Endothelial cell of umbilical vein (primary cell): ENCODE measurements at regions not wholly inside any gene's neighbourhood (a gene's known extent, or its start where the extent isn't known, plus 50 kb on each side); places are given as distances from the start of the nearest gene placed in this dataset.

ENCODE experiments used
- BruUV-seq: library from RNA; stranded (reverse); fragments of 400-500 nt; replicated peaks from 2 replicates; lab custom pipeline; 2021; lab: Mats Ljungman, UMichigan
- CTCF ChIA-PET: fragments of 300-600, 350-600 bp; sonication (Branson Sonifier 250); formaldehyde crosslinking; loops from one replicate; lab custom pipeline; 2021; ENCODE audit warnings: antibody characterized with exemption, inconsistent platforms; lab: Charles Lee
- POLR2A ChIA-PET: fragments of 300-600, 350-600 bp; sonication (Branson Sonifier 250); formaldehyde crosslinking; loops from one replicate; lab custom pipeline; 2021; ENCODE audit warnings: antibody characterized with exemption, inconsistent platforms; lab: Charles Lee
- DNase-seq: peaks from one replicate; pipeline ENCODE4 v3.0.0-alpha.2; 2011; ENCODE audit warnings: low read depth, low spot score
- FAIRE-seq: peaks from 2 replicates; lab custom pipeline; 2011; peaks lifted over from hg19 to GRCh38; lab: Jason Lieb, UNC
- H2AFZ ChIP-seq: 2 replicates; pipeline ENCODE4 v1.6.0; 2012; ENCODE audit warnings: low read depth, low read length, control low read depth, inconsistent platforms
- H3K27ac ChIP-seq: 2 replicates; pipeline ENCODE4 v1.5.1; 2011; ENCODE audit warnings: low read depth, mild to moderate bottlenecking, control low read depth, low read length, moderate library complexity; ENCODE audit not compliant: insufficient read depth
- H3K27me3 ChIP-seq, 2 experiments: 2 replicates each; pipeline versions ENCODE4 v1.6.0 to v1.6.1; 2011; ENCODE audit warnings: low read length in 2 of 2, mixed read lengths in 1 of 2; ENCODE audit not compliant: control insufficient read depth in 2 of 2, insufficient read depth in 2 of 2
- H3K36me3 ChIP-seq, 2 experiments: 2 replicates in 1 of 2; 3 replicates in 1 of 2; pipeline ENCODE4 v1.5.1; 2011; ENCODE audit warnings: low read length in 2 of 2, mild to moderate bottlenecking in 1 of 2, moderate library complexity in 1 of 2; ENCODE audit not compliant: control insufficient read depth in 2 of 2, insufficient read depth in 2 of 2; ENCODE audit errors: extremely low read depth in 1 of 2
- H3K4me1 ChIP-seq: 3 replicates; pipeline ENCODE4 v1.5.1; 2011; ENCODE audit warnings: mild to moderate bottlenecking, low read length; ENCODE audit not compliant: control insufficient read depth, insufficient read depth; ENCODE audit errors: extremely low read depth
- H3K4me2 ChIP-seq: 2 replicates; pipeline ENCODE4 v1.6.1; 2011; ENCODE audit warnings: low read length, control low read depth, mixed read lengths; ENCODE audit not compliant: insufficient read depth
- H3K4me3 ChIP-seq, 3 experiments: fragments of 200-600 bp in 1 of 3; sonication (generic), shearing (Covaris generic) in 1 of 3; replicated peaks in 1 of 3; 2 replicates each; pipeline ENCODE4 v1.5.1; 2011 to 2016; ENCODE audit warnings: control low read depth in 3 of 3, low read length in 3 of 3, mild to moderate bottlenecking in 2 of 3, inconsistent platforms in 1 of 3, low read depth in 1 of 3, moderate library complexity in 1 of 3; ENCODE audit not compliant: insufficient read depth in 1 of 3
- H3K79me2 ChIP-seq: 2 replicates; pipeline ENCODE4 v1.6.0; 2012; ENCODE audit warnings: low read length, inconsistent platforms; ENCODE audit not compliant: control insufficient read depth, insufficient read depth
- H3K9ac ChIP-seq: replicated peaks from 2 replicates; pipeline ENCODE3; 2011; ENCODE audit warnings: low read length, control low read depth; ENCODE audit not compliant: insufficient read depth; ENCODE audit errors: extremely low read depth
- H3K9me1 ChIP-seq: replicated peaks from 3 replicates; pipeline ENCODE4 v1.6.0; 2011; ENCODE audit warnings: mild to moderate bottlenecking, low read length; ENCODE audit not compliant: control insufficient read depth, insufficient read depth; ENCODE audit errors: extremely low read depth
- H3K9me3 ChIP-seq: replicated peaks from 2 replicates; pipeline ENCODE4 v1.5.1; 2012; ENCODE audit warnings: low read length, inconsistent platforms; ENCODE audit not compliant: control insufficient read depth, insufficient read depth
- H4K20me1 ChIP-seq: replicated peaks from 2 replicates; pipeline ENCODE3; 2011; ENCODE audit warnings: mild to moderate bottlenecking, low read length; ENCODE audit not compliant: control insufficient read depth, insufficient read depth; ENCODE audit errors: extremely low read depth
- EZH2 ChIP-seq: IDR thresholded peaks from 2 replicates; pipeline ENCODE4 v1.6.1; 2012; ENCODE audit warnings: borderline replicate concordance, low read depth, mild to moderate bottlenecking, moderate library complexity, low read length, inconsistent platforms; ENCODE audit not compliant: severe bottlenecking
- GATA2 ChIP-seq: IDR thresholded peaks from 2 replicates; pipeline ENCODE4 v1.7.0; 2011; ENCODE audit warnings: low read depth, mild to moderate bottlenecking, moderate library complexity, mixed read lengths, low read length; ENCODE audit not compliant: insufficient read length, insufficient read depth
- JUN ChIP-seq: IDR thresholded peaks from 2 replicates; pipeline ENCODE4 v1.6.1; 2011; ENCODE audit warnings: borderline replicate concordance, low read depth; ENCODE audit not compliant: insufficient read length, insufficient read depth
- MYC ChIP-seq: IDR thresholded peaks from one replicate; pipeline ENCODE4 v1.6.1; 2011; ENCODE audit warnings: mild to moderate bottlenecking, low read depth, low read length
- POLR2A ChIP-seq: IDR thresholded peaks from 2 replicates; pipeline ENCODE4 v1.6.1; 2012; ENCODE audit warnings: low read depth, mild to moderate bottlenecking, control low read depth, low read length
- POLR2AphosphoS5 ChIP-seq: IDR thresholded peaks from 2 replicates; pipeline ENCODE4 v1.6.1; 2012; ENCODE audit warnings: low read depth, mild to moderate bottlenecking, control low read depth, low read length, moderate library complexity; ENCODE audit not compliant: insufficient read depth
- dilution Hi-C: fragments of 300-500 bp; cut with MboI; formaldehyde crosslinking; loops from one replicate; pipeline ENCODE4 v1.15.0; 2019; ENCODE audit warnings: low sequenced_read_pairs; ENCODE audit not compliant: extremely low pct_ligation_motif_present
- intact Hi-C: fragments of 100-400 bp; cut with micrococcal nuclease; formaldehyde crosslinking; loops from one replicate; pipeline ENCODE4 v1.10.0; 2022
- TF ChIP-seq, protein P1 (sequence below), 2 donors: IDR thresholded peaks; 1 replicate in 1 of 2; 2 replicates in 1 of 2; pipeline ENCODE4 v1.5.1; 2011; ENCODE audit warnings: low read length in 2 of 2, mild to moderate bottlenecking in 2 of 2, moderate library complexity in 2 of 2, control low read depth in 1 of 2, inconsistent platforms in 1 of 2, low read depth in 1 of 2; ENCODE audit not compliant: insufficient read depth in 1 of 2; ENCODE audit errors: extremely low read depth in 1 of 2
- TF ChIP-seq, protein P2 (sequence below): IDR thresholded peaks from 2 replicates; pipeline ENCODE4 v1.6.1; 2011; ENCODE audit not compliant: insufficient read depth, insufficient read length

DNA sequence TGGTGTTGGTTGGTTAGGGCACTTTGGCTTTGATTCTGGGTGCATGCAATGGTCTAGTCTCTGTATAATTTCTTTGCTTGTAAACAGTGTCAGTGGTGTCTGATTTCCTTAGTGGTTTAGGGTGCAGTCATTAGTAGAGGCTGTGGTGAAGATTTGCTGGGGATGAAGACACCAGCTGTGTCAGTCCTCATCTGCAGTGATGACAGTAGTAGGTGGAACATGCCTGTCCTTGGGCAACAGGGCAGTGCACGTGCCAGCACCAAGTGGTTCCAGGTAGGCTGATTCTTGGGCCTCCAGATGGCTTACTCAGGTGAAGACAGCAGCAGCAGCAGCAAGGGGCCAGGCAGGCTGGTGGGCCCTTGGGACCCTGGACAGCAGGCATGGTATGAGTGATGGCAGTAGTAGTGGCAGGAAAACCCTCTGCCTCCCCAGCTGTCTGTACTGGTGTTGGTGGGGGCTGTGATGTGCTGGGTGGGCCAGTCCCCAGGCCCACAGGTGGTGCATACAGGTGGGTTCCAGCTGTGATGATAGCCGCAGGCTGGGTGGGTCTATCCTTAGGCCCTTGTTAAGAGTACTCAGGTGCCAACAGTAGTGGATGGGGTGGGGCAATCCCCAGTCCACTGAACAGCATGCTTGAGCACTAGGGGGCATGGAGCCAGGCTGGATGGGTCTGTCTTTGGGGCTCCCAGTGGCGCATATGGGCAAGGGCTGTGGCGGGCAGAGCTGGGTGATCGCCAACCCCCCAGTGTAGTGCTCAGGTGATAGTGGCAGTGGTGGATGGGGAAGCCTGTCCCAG is 140.7 kb upstream of the THUMPD2 start:
- DNase-seq (no peak), FAIRE-seq (no peak)
- Histone ChIP-seq H3K9me3 (no peaks in the 10 kb centered on the region), H3K4me2 (no peak overlapping the region), H2AFZ (no peak overlapping the region), H3K27me3 (no peaks in the 10 kb centered on the region), H3K4me3 (no peak overlapping the region), H3K27ac (no peak overlapping the region), H3K9me1 (no peaks in the 10 kb centered on the region), H4K20me1 (no peaks in the 10 kb centered on the region), H3K4me1 (no peaks in the 10 kb centered on the region), H3K79me2 (no peaks in the 10 kb centered on the region), H3K36me3 (no peaks in the 10 kb centered on the region), H3K9ac (no peak overlapping the region)
- dilution Hi-C loops (no loop called here), intact Hi-C loops (loop anchor here (10.0 kb wide), 1 partner anchor 285 kb away; no protein-coding TSS in a partner anchor)
- no peak for TF ChIP-seq POLR2AphosphoS5
- TF ChIP-seq GATA2 = no peak
- no peak for TF ChIP-seq MYC
- TF ChIP-seq, protein P1, sequence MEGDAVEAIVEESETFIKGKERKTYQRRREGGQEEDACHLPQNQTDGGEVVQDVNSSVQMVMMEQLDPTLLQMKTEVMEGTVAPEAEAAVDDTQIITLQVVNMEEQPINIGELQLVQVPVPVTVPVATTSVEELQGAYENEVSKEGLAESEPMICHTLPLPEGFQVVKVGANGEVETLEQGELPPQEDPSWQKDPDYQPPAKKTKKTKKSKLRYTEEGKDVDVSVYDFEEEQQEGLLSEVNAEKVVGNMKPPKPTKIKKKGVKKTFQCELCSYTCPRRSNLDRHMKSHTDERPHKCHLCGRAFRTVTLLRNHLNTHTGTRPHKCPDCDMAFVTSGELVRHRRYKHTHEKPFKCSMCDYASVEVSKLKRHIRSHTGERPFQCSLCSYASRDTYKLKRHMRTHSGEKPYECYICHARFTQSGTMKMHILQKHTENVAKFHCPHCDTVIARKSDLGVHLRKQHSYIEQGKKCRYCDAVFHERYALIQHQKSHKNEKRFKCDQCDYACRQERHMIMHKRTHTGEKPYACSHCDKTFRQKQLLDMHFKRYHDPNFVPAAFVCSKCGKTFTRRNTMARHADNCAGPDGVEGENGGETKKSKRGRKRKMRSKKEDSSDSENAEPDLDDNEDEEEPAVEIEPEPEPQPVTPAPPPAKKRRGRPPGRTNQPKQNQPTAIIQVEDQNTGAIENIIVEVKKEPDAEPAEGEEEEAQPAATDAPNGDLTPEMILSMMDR (IDR thresholded peaks at IDR 0.05; ENCODE audit: extremely low read depth in 1 of 2, insufficient read depth in 1 of 2, low read depth in 1 of 2, low read length in 2 of 2) = no peak
- TF ChIP-seq EZH2 = no peak
- TF ChIP-seq POLR2A = no peak
- TF ChIP-seq, protein P2, sequence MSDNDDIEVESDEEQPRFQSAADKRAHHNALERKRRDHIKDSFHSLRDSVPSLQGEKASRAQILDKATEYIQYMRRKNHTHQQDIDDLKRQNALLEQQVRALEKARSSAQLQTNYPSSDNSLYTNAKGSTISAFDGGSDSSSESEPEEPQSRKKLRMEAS = no peak
- no peak for TF ChIP-seq JUN
- ChIA-PET CTCF (interaction anchor here (1.0 kb wide), 1 partner anchor 293 kb away, joined by 3 read pairs; no protein-coding TSS in a partner anchor), POLR2A (no interaction called here)
- BruUV-seq = no TSS peak
